Esophagus muscularis mucosa (tissue), 3 donors: ENCODE measurements at regions not wholly inside any gene's neighbourhood (a gene's known extent, or its start where the extent isn't known, plus 50 kb on each side); places are given as distances from the start of the nearest gene placed in this dataset.

Experiments
- EP300 ChIP-seq: sonication (generic); formaldehyde crosslinking; IDR thresholded peaks from one replicate; pipeline ENCODE4 v1.6.1; 2017; ENCODE audit warnings: antibody characterized with exemption
- TF ChIP-seq, protein P1 (sequence below), 3 experiments: fragments of 200-600 bp in 2 of 3; fragments of 450-650 bp in 1 of 3; sonication (generic) in 2 of 3; IDR thresholded peaks; one replicate each; pipeline ENCODE4 v1.5.1; 2017 to 2019; ENCODE audit warnings: antibody characterized with exemption in 3 of 3, mild to moderate bottlenecking in 2 of 3, moderate library complexity in 1 of 3

DNA sequence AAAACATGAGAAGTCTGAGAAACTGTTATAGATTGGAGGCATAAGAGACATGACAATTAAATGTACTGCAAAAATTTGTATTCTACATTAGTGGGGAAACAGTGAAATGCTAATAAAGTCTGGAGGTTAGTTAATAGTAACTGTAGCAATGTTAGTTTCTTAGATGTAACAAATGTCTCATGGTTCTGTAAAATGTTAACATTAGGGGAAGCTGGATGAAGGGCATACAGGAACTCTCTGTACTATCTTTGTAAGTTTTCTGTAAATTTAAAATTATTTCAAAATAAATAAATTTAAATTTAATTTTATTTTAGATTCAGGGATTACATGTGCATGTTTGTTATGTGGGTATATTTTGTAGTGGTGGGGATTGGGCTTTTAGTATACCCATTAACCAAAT is 70.0 kb upstream of the IRX6 start:
- TF ChIP-seq, protein P1, sequence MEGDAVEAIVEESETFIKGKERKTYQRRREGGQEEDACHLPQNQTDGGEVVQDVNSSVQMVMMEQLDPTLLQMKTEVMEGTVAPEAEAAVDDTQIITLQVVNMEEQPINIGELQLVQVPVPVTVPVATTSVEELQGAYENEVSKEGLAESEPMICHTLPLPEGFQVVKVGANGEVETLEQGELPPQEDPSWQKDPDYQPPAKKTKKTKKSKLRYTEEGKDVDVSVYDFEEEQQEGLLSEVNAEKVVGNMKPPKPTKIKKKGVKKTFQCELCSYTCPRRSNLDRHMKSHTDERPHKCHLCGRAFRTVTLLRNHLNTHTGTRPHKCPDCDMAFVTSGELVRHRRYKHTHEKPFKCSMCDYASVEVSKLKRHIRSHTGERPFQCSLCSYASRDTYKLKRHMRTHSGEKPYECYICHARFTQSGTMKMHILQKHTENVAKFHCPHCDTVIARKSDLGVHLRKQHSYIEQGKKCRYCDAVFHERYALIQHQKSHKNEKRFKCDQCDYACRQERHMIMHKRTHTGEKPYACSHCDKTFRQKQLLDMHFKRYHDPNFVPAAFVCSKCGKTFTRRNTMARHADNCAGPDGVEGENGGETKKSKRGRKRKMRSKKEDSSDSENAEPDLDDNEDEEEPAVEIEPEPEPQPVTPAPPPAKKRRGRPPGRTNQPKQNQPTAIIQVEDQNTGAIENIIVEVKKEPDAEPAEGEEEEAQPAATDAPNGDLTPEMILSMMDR (IDR thresholded peaks at IDR 0.05): no peak
- TF ChIP-seq EP300: no peak
